Testis (tissue), 2 donors: ENCODE measurements at regions not wholly inside any gene's neighbourhood (a gene's known extent, or its start where the extent isn't known, plus 50 kb on each side); places are given as distances from the start of the nearest gene placed in this dataset.

Experiments
- POLR2A ChIP-seq: fragments of 450-650 bp; IDR thresholded peaks from one replicate; pipeline ENCODE4 v1.6.1; 2017; ENCODE audit warnings: antibody characterized with exemption, mild to moderate bottlenecking, moderate library complexity
- TF ChIP-seq, protein P1 (sequence below), 3 experiments: fragments of 450-650 bp in 2 of 3; fragments of 200-600 bp in 1 of 3; sonication (generic) in 1 of 3; IDR thresholded peaks; one replicate each; pipeline ENCODE4 v1.5.1; 2016 to 2019; ENCODE audit warnings: antibody characterized with exemption in 3 of 3, mild to moderate bottlenecking in 2 of 3, moderate library complexity in 1 of 3

DNA sequence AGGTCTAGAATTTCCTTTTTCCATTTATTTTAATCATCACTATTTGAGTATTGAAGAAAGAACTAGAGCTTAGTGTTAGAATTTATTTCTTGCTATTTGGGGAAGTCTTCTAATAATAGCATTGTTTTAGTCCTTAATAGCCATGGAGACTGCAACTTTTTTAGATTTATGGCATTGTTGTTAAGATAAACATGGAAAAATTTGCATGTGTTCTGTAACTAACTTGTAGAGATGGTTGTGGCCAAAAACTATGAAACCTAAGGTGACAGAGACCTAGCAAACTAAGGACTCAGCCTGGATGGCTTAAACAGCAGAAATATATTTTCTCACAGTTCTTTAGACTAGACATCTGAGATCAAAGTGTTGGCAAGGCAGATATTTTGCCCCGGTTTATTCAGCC is 246.4 kb downstream of the SPRY2 start:
- TF ChIP-seq POLR2A: no peak
- TF ChIP-seq, protein P1, sequence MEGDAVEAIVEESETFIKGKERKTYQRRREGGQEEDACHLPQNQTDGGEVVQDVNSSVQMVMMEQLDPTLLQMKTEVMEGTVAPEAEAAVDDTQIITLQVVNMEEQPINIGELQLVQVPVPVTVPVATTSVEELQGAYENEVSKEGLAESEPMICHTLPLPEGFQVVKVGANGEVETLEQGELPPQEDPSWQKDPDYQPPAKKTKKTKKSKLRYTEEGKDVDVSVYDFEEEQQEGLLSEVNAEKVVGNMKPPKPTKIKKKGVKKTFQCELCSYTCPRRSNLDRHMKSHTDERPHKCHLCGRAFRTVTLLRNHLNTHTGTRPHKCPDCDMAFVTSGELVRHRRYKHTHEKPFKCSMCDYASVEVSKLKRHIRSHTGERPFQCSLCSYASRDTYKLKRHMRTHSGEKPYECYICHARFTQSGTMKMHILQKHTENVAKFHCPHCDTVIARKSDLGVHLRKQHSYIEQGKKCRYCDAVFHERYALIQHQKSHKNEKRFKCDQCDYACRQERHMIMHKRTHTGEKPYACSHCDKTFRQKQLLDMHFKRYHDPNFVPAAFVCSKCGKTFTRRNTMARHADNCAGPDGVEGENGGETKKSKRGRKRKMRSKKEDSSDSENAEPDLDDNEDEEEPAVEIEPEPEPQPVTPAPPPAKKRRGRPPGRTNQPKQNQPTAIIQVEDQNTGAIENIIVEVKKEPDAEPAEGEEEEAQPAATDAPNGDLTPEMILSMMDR (IDR thresholded peaks at IDR 0.05): no peak
